ENCODE measurements at regions not wholly inside any gene's neighbourhood (a gene's known extent, or its start where the extent isn't known, plus 50 kb on each side); places are given as distances from the start of the nearest gene placed in this dataset.

DNA sequence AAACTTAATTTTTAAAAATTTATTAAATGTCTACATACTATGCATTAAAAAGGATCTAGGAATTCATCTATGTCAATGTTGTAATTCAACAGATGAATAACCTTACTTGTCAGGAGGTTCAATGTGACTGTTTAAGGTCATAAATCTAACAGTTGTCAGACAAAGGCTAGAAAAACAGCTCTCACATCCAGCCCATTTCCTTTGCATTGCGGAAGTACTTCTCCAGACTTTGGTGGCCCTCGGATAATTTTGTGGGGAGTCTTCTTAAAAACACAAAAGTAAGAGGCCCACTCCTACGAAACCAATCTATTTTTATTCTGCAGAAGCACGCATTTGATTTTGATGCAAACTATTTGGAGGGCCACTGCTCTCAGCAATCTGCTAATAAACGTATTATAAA lies 122.6 kb upstream of the CHRM3 start:
- Histone ChIP-seq H3K4me3 (ENCODE audit: low read length) (no peak overlapping the region), H3K27me3 (ENCODE audit: control insufficient read depth, insufficient read depth, low read length) (no peaks in the 10 kb centered on the region), H3K36me3 (ENCODE audit: insufficient read depth, low read length) (no peaks in the 10 kb centered on the region), H3K9ac (ENCODE audit: low read depth, low read length) (no peak overlapping the region), H3K4me1 (ENCODE audit: control insufficient read depth, insufficient read depth, low read length) (no peaks in the 10 kb centered on the region), H3K4me2 (ENCODE audit: low read length) (no peak overlapping the region), H3K9me3 (replicated peaks; ENCODE audit: low read length) (no peaks in the 10 kb centered on the region)

DNA sequence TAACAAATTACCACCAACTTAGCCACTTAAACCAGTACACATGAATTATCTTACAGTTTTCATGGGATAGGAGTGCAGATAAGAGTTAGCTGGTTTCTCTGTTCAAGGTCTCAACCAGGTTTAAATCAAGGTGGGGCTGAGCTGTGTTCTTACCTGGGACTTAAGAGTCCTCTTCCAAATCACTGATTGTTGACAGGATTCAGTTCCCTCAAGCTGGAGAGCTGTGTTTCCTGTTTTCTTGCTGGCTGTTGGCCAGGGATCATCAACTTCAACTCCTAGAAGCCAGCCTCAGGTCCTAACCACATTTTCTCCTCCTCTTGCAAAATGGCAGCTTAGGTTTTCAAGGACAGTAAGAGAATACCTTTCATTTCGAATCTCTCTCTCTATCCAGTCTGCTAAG lies 123.8 kb upstream of the CHRM3 start:
- Histone ChIP-seq H3K4me2 (ENCODE audit: low read length) (no peak overlapping the region), H3K4me3 (ENCODE audit: low read length) (no peak overlapping the region), H3K27me3 (ENCODE audit: control insufficient read depth, insufficient read depth, low read length) (no peaks in the 10 kb centered on the region), H3K9me3 (replicated peaks; ENCODE audit: low read length) (no peaks in the 10 kb centered on the region), H3K9ac (ENCODE audit: low read depth, low read length) (no peak overlapping the region), H3K4me1 (ENCODE audit: control insufficient read depth, insufficient read depth, low read length) (no peaks in the 10 kb centered on the region), H3K36me3 (ENCODE audit: insufficient read depth, low read length) (no peaks in the 10 kb centered on the region)

DNA sequence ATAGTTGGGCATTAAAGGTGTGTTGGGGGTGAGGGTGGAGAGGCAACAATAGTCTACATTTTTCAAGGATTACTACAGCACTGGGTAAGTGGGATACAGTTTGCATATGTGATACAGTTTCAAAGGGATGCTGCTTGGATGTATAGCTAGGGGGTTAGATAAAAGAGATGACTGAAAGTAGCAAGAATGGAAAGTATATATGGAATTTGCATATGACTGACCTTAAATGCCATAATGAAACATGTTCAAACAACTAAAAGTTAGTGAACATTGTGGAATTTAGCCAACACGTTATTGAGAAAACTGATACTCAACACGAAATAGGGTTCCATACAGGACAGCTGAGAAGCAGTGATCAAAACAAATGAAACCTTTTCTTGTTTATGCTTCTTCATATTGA lies 124.8 kb upstream of the CHRM3 start:
- H3K4me2 ChIP-seq (ENCODE audit: low read length) = no peak overlapping the region
- no peaks in the 10 kb centered on the region for H3K36me3 ChIP-seq (ENCODE audit: insufficient read depth, low read length)
- no peaks in the 10 kb centered on the region for H3K9me3 ChIP-seq (replicated peaks; ENCODE audit: low read length)
- no peaks in the 10 kb centered on the region for H3K27me3 ChIP-seq (ENCODE audit: control insufficient read depth, insufficient read depth, low read length)
- H3K9ac ChIP-seq (ENCODE audit: low read depth, low read length) = no peak overlapping the region
- H3K4me1 ChIP-seq (ENCODE audit: control insufficient read depth, insufficient read depth, low read length) = no peaks in the 10 kb centered on the region
- H3K4me3 ChIP-seq (ENCODE audit: low read length) = no peak overlapping the region

DNA sequence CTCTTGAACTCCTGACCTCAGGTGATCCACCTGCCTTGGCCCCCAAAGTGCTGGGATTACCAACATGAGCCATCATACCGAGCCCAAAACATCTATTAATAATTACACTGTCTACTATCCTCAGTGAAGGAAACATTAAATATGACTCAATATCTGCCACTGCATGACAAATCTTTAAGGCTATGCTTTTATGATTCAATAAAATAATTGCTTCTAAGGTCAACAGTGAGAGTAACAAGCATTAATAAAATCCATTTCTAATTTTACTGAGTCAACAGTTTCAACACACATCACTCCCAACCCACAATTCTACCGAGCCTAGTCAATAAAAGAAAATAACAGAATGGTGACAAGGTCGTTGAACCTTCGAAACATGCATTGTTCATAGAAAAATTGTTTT lies 125.5 kb upstream of the CHRM3 start:
- Histone ChIP-seq H3K36me3 (ENCODE audit: insufficient read depth, low read length) (no peaks in the 10 kb centered on the region), H3K4me1 (ENCODE audit: control insufficient read depth, insufficient read depth, low read length) (no peaks in the 10 kb centered on the region), H3K4me2 (ENCODE audit: low read length) (no peak overlapping the region), H3K27me3 (ENCODE audit: control insufficient read depth, insufficient read depth, low read length) (no peaks in the 10 kb centered on the region), H3K9ac (ENCODE audit: low read depth, low read length) (no peak overlapping the region), H3K9me3 (replicated peaks; ENCODE audit: low read length) (no peaks in the 10 kb centered on the region), H3K4me3 (ENCODE audit: low read length) (no peak overlapping the region)

DNA sequence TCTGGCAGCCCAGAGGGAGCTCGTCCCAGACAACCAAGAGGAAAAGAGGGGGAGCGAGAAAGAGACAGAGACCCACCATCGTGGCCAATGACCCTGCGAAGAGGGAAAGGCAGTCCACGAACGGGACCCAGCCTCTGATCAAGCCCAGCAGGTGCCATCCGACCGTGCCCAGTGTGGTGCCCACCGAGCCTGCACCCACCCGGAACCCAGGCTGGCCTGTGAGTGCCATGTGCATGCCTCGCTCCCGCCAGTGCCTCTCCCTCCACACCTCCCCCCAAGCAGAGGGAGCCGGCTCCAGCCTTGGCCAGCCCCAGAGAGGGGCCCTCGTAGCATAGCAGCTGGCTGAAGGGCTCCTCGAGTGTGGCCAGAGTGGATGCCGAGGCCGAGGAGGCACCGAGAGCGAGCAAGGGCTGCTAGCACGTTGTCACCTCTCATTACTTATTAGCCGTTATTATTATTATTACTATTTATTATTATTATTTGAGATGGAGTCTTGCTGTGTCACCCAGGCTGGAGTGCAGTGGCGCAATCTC lies 130.7 kb upstream of the CHRM3 start:
- no peaks in the 10 kb centered on the region for H3K27me3 ChIP-seq (ENCODE audit: control insufficient read depth, insufficient read depth, low read length)
- no peaks in the 10 kb centered on the region for H3K4me1 ChIP-seq (ENCODE audit: control insufficient read depth, insufficient read depth, low read length)
- H3K36me3 ChIP-seq (ENCODE audit: insufficient read depth, low read length) = no peaks in the 10 kb centered on the region
- H3K9ac ChIP-seq (ENCODE audit: low read depth, low read length) = no peak overlapping the region
- H3K9me3 ChIP-seq (replicated peaks; ENCODE audit: low read length) = peaks cover 4% of the 10 kb centered on the region
- no peak overlapping the region for H3K4me2 ChIP-seq (ENCODE audit: low read length)
- H3K4me3 ChIP-seq (ENCODE audit: low read length) = no peak overlapping the region

DNA sequence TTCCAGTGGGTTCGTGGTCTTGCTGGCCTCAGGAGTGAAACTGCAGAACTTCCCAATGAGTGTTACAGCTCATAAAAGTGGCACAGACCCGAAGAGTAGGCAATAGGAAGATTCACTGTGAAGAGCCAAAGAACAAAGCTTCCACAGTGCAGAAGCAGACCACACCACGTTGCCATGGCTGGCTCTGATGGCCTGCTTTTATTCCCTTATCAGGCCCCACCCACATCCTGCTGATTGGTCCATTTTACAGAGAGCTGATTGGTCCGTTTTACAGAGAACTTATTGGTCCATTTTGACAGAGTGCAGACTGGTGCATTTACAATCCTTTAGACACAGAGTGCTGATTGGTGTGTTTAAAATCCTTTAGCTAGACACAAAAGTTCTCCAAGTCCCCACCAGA lies 131.4 kb upstream of the CHRM3 start:
- H3K36me3 ChIP-seq (ENCODE audit: insufficient read depth, low read length) = no peaks in the 10 kb centered on the region
- H3K9ac ChIP-seq (ENCODE audit: low read depth, low read length) = no peak overlapping the region
- H3K4me1 ChIP-seq (ENCODE audit: control insufficient read depth, insufficient read depth, low read length) = no peaks in the 10 kb centered on the region
- H3K4me2 ChIP-seq (ENCODE audit: low read length) = no peak overlapping the region
- peaks cover 9% of the 10 kb centered on the region for H3K9me3 ChIP-seq (replicated peaks; ENCODE audit: low read length)
- H3K4me3 ChIP-seq (ENCODE audit: low read length) = no peak overlapping the region
- H3K27me3 ChIP-seq (ENCODE audit: control insufficient read depth, insufficient read depth, low read length) = no peaks in the 10 kb centered on the region

DNA sequence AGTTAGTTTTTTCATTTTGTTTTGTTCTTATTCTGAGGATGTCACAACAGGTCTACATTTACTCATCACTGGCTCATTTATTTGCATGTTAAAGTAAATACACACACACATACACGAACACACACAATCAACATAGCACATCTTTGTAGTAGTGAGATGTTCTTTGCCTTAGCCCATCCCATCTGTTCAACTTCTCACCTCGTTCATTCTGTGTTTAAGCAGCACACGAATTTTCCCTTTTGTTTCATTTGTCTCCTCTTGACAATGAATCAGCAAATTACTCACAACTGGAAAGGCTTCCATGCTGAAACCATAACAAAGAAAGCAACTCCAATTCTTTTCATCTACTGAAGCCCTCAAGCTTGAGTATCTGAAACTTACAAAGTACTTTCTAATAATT lies 133.3 kb upstream of the CHRM3 start:
- H3K4me1 ChIP-seq (ENCODE audit: control insufficient read depth, insufficient read depth, low read length) = no peaks in the 10 kb centered on the region
- H3K4me3 ChIP-seq (ENCODE audit: low read length) = no peak overlapping the region
- H3K4me2 ChIP-seq (ENCODE audit: low read length) = no peak overlapping the region
- H3K9me3 ChIP-seq (replicated peaks; ENCODE audit: low read length) = peaks cover 9% of the 10 kb centered on the region
- no peaks in the 10 kb centered on the region for H3K36me3 ChIP-seq (ENCODE audit: insufficient read depth, low read length)
- no peak overlapping the region for H3K9ac ChIP-seq (ENCODE audit: low read depth, low read length)
- H3K27me3 ChIP-seq (ENCODE audit: control insufficient read depth, insufficient read depth, low read length) = no peaks in the 10 kb centered on the region

DNA sequence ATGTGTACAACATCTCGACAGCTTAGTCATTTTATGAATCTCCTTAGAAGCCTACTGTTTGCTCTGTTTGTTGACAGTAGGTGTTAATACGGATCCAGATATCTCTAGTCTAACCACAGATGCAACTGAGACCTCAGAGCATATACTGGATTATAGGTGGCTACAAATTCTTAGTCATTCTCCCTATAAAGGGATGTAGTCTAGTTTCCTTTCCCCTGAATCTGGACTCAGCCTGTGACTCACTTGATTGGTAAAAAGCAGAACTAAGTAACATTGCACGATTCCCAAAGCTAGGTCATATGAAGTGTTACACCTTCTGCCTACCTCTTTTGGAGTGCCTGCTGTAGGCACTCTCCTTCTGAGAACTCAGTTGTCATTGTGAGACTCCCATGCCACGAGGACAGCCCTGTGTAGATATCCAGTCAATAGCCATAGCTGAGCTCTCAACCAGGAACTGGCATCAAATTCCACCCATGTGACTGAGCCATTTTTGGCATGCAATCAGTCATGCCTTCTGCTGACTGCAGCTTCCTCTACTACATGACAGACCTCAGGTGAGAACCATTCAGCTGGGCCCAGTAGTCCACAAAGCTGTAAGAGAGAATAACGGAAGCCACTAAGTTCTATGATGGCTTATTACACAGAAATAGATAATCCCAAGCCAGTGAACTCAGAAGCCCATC lies 135.9 kb upstream of the CHRM3 start:
- Histone ChIP-seq H3K27me3 (ENCODE audit: control insufficient read depth, insufficient read depth, low read length) (no peaks in the 10 kb centered on the region), H3K9me3 (replicated peaks; ENCODE audit: low read length) (peaks cover 9% of the 10 kb centered on the region), H3K4me1 (ENCODE audit: control insufficient read depth, insufficient read depth, low read length) (no peaks in the 10 kb centered on the region), H3K36me3 (ENCODE audit: insufficient read depth, low read length) (no peaks in the 10 kb centered on the region), H3K4me3 (ENCODE audit: low read length) (no peak overlapping the region), H3K9ac (ENCODE audit: low read depth, low read length) (no peak overlapping the region), H3K4me2 (ENCODE audit: low read length) (no peak overlapping the region)

DNA sequence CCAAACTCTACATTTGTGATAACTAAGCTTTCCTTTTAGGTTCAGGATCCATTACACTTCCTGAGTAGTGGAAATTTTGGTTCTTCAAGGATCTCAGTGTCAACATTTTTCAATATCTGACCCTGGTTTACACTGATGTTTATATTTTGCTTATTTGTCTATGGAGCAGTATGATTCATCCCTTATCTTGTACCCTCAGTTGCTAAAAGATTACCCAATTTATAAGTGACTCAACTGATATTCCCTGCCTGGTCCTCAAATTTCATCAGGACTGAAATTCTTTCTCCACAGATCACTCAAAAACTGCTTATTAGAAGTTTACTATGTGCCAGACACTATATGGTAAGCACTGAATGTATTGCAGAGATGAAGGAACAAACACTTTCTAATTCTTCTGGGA lies 139.1 kb upstream of the CHRM3 start:
- no peaks in the 10 kb centered on the region for H3K36me3 ChIP-seq (ENCODE audit: insufficient read depth, low read length)
- H3K27me3 ChIP-seq (ENCODE audit: control insufficient read depth, insufficient read depth, low read length) = no peaks in the 10 kb centered on the region
- H3K9ac ChIP-seq (ENCODE audit: low read depth, low read length) = no peak overlapping the region
- H3K4me1 ChIP-seq (ENCODE audit: control insufficient read depth, insufficient read depth, low read length) = no peaks in the 10 kb centered on the region
- H3K9me3 ChIP-seq (replicated peaks; ENCODE audit: low read length) = peaks cover 7% of the 10 kb centered on the region
- no peak overlapping the region for H3K4me3 ChIP-seq (ENCODE audit: low read length)
- H3K4me2 ChIP-seq (ENCODE audit: low read length) = no peak overlapping the region

DNA sequence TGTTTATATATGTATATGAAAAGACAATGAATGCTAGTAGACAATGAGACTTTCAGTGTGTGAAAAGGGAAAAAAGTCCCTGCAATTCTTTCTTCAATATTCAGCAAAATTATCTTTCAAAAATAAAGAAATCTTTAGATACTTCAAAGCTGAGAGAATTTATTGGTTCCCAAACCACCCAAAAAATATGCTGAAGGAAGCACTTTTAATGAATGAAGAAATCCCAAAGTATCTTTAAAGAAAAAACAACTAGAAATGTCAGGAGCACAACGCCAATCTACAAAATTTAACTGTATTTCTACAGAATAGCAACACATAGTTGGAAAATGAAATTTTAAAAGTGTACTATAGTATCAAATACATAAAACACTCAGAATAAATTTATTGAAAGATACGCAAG lies 142.3 kb upstream of the CHRM3 start:
- Histone ChIP-seq H3K9me3 (replicated peaks; ENCODE audit: low read length) (peaks cover 2% of the 10 kb centered on the region), H3K4me2 (ENCODE audit: low read length) (no peak overlapping the region), H3K4me3 (ENCODE audit: low read length) (no peak overlapping the region), H3K9ac (ENCODE audit: low read depth, low read length) (no peak overlapping the region), H3K27me3 (ENCODE audit: control insufficient read depth, insufficient read depth, low read length) (no peaks in the 10 kb centered on the region), H3K4me1 (ENCODE audit: control insufficient read depth, insufficient read depth, low read length) (no peaks in the 10 kb centered on the region), H3K36me3 (ENCODE audit: insufficient read depth, low read length) (no peaks in the 10 kb centered on the region)

DNA sequence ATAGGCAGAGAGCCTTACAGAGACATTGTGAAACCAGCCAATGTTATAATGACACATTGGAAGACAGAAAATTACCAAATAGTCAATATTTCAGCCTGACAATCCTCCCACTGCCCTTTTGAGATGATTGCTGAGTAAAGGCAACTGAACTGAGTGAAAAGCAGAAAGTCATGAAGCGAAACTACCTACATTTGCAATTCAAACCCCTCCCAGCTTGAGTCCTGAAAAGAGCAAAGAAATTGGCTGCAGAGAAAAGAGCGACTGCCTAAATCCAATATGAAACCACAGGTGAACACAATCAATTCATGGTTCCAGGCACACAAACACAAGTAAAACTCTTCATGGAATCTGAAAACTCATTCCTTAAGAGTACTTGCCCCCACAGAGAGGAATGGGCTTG lies 143.4 kb upstream of the CHRM3 start:
- Histone ChIP-seq H3K36me3 (ENCODE audit: insufficient read depth, low read length) (no peaks in the 10 kb centered on the region), H3K9ac (ENCODE audit: low read depth, low read length) (no peak overlapping the region), H3K9me3 (replicated peaks; ENCODE audit: low read length) (peaks cover 2% of the 10 kb centered on the region), H3K4me1 (ENCODE audit: control insufficient read depth, insufficient read depth, low read length) (no peaks in the 10 kb centered on the region), H3K27me3 (ENCODE audit: control insufficient read depth, insufficient read depth, low read length) (no peaks in the 10 kb centered on the region), H3K4me2 (ENCODE audit: low read length) (no peak overlapping the region), H3K4me3 (ENCODE audit: low read length) (no peak overlapping the region)

DNA sequence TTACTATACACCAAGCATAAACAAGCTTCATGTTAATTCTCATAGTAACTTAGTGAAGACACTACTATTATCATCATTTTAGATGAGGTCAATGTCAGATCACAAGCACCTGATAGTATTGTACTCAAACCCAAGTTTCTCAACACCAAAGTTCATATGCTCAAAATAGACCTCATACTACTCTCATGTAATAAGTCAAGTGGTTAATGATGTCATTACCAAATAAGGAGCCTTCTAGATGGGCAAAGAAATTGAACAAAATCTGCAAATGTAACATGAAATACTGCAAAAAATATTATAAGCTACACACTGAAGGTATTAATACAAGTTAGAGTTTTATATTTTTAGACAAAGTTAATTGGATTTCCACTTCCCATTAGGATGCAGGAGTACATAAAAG lies 144.0 kb upstream of the CHRM3 start:
- peaks cover 2% of the 10 kb centered on the region for H3K9me3 ChIP-seq (replicated peaks; ENCODE audit: low read length)
- no peaks in the 10 kb centered on the region for H3K36me3 ChIP-seq (ENCODE audit: insufficient read depth, low read length)
- no peak overlapping the region for H3K4me3 ChIP-seq (ENCODE audit: low read length)
- H3K4me1 ChIP-seq (ENCODE audit: control insufficient read depth, insufficient read depth, low read length) = no peaks in the 10 kb centered on the region
- no peaks in the 10 kb centered on the region for H3K27me3 ChIP-seq (ENCODE audit: control insufficient read depth, insufficient read depth, low read length)
- H3K9ac ChIP-seq (ENCODE audit: low read depth, low read length) = no peak overlapping the region
- H3K4me2 ChIP-seq (ENCODE audit: low read length) = no peak overlapping the region
